Mammary epithelial cell (primary cell): ENCODE measurements at regions not wholly inside any gene's neighbourhood (a gene's known extent, or its start where the extent isn't known, plus 50 kb on each side); places are given as distances from the start of the nearest gene placed in this dataset.

ENCODE experiments used
- EZH2 ChIP-seq: IDR thresholded peaks from 2 replicates; pipeline ENCODE4 v1.6.1; 2012; ENCODE audit warnings: low read length, inconsistent platforms, borderline replicate concordance
- TF ChIP-seq, protein P1 (sequence below), 2 donors: IDR thresholded peaks in 1 of 2; conservative IDR thresholded peaks in 1 of 2; 2 replicates each; pipeline ENCODE4 v1.5.1; 2011 to 2012; ENCODE audit warnings: inconsistent platforms in 2 of 2, low read length in 2 of 2, mild to moderate bottlenecking in 2 of 2, control low read depth in 1 of 2, low read depth in 1 of 2; ENCODE audit not compliant: insufficient read depth in 1 of 2; ENCODE audit errors: extremely low read depth in 1 of 2

DNA sequence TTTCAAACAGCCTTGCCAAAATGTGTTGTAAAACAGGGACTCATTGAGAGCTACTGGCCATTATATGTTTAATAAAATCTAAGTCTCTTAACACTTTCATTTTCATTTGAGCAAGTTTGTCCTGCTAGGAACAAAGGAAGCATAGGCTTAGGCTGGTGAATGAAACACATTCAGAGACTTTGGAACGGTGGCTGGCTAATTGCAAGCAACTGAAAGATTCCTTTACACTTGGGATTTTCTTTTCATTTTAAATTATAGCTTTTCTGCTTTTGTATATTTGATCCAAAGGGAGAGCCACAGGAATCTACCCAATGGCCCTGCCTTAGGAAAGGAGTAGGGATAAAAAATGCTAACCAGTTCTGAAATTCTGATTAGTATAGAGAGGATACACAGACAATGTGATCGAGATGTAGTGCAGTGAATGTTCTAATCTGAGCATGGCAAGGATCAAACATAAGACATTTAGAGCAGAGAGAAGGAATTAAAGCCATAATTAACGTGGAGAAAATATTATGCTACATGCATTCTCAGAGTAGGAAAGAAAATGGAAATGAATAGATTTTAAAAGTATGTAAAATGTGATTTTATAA, 911.4 kb upstream of the SLC39A10 start:
- TF ChIP-seq, protein P1, sequence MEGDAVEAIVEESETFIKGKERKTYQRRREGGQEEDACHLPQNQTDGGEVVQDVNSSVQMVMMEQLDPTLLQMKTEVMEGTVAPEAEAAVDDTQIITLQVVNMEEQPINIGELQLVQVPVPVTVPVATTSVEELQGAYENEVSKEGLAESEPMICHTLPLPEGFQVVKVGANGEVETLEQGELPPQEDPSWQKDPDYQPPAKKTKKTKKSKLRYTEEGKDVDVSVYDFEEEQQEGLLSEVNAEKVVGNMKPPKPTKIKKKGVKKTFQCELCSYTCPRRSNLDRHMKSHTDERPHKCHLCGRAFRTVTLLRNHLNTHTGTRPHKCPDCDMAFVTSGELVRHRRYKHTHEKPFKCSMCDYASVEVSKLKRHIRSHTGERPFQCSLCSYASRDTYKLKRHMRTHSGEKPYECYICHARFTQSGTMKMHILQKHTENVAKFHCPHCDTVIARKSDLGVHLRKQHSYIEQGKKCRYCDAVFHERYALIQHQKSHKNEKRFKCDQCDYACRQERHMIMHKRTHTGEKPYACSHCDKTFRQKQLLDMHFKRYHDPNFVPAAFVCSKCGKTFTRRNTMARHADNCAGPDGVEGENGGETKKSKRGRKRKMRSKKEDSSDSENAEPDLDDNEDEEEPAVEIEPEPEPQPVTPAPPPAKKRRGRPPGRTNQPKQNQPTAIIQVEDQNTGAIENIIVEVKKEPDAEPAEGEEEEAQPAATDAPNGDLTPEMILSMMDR (conservative IDR thresholded peaks at IDR 0.05 in 1 of 2, IDR thresholded peaks at IDR 0.05 in 1 of 2; ENCODE audit: extremely low read depth in 1 of 2, insufficient read depth in 1 of 2, low read depth in 1 of 2, low read length in 2 of 2): no peak
- no peak for TF ChIP-seq EZH2
